GM06990 (cell line): ENCODE measurements at regions not wholly inside any gene's neighbourhood (a gene's known extent, or its start where the extent isn't known, plus 50 kb on each side); places are given as distances from the start of the nearest gene placed in this dataset.
"Not testable (repeated sequence)": the region's sequence is repeated elsewhere in the genome, so short reads cannot be mapped to it uniquely, and the experiment has no call there.

Experiments
- DNase-seq: peaks from one replicate; pipeline ENCODE4 v3.0.0-alpha.2; 2011; ENCODE audit not compliant: insufficient read length; ENCODE audit errors: extremely low read depth
- H3K27me3 ChIP-seq: replicated peaks from 2 replicates; pipeline ENCODE4 v1.6.0; 2011; ENCODE audit warnings: low read length; ENCODE audit not compliant: control insufficient read depth, insufficient read depth
- H3K36me3 ChIP-seq: 2 replicates; pipeline ENCODE4 v1.5.1; 2011; ENCODE audit warnings: low read length; ENCODE audit not compliant: control insufficient read depth, insufficient read depth
- H3K4me3 ChIP-seq: replicated peaks from 2 replicates; pipeline ENCODE4 v1.5.1; 2011; ENCODE audit warnings: low read depth, mild to moderate bottlenecking, control low read depth, low read length
- TF ChIP-seq, protein P1 (sequence below): IDR thresholded peaks from 2 replicates; pipeline ENCODE4 v1.5.1; 2011; ENCODE audit warnings: low read length, control low read depth, mild to moderate bottlenecking, inconsistent platforms; ENCODE audit not compliant: insufficient read depth, poor library complexity, severe bottlenecking

DNA sequence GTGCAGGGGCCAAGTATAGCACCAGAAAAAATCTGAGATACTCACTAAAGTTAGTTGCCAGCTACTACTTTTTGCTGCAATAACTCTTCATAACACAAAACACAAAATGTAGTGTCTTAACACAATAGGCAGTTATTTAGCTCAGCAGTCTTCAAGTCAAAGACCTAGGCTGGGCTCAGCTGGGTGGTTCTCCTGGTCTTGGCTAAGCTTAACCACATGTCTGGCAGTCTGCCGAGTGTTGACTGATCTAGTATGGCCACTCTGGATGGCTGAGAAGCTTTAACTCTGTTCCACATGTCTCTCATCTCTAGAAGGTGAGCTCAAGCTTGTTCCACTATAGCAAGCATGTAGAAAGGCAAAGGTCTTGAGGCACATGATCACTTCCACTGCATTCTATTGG is 451.6 kb downstream of the SOX11 start:
- Histone ChIP-seq H3K36me3 (no peaks in the 10 kb centered on the region), H3K4me3 (no peak overlapping the region), H3K27me3 (no peaks in the 10 kb centered on the region)
- TF ChIP-seq, protein P1, sequence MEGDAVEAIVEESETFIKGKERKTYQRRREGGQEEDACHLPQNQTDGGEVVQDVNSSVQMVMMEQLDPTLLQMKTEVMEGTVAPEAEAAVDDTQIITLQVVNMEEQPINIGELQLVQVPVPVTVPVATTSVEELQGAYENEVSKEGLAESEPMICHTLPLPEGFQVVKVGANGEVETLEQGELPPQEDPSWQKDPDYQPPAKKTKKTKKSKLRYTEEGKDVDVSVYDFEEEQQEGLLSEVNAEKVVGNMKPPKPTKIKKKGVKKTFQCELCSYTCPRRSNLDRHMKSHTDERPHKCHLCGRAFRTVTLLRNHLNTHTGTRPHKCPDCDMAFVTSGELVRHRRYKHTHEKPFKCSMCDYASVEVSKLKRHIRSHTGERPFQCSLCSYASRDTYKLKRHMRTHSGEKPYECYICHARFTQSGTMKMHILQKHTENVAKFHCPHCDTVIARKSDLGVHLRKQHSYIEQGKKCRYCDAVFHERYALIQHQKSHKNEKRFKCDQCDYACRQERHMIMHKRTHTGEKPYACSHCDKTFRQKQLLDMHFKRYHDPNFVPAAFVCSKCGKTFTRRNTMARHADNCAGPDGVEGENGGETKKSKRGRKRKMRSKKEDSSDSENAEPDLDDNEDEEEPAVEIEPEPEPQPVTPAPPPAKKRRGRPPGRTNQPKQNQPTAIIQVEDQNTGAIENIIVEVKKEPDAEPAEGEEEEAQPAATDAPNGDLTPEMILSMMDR, result no peak
- DNase-seq, result no peak

DNA sequence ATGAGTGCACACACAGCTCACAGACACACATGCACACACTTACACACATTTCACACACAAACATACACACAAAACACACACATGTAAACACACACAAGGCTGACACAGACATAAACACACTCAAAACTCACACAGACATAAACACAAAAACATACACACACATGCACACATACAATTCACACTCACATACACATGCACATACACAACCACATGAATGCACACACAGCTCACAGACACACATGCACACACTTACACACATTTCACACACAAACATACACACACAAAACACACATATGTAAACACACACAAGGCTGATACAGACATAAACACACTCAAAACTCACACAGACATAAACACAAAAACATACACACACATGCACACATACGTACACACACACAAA is 455.0 kb downstream of the SOX11 start:
- not testable (repeated sequence) for H3K4me3 ChIP-seq, H3K27me3 ChIP-seq, H3K36me3 ChIP-seq, DNase-seq

DNA sequence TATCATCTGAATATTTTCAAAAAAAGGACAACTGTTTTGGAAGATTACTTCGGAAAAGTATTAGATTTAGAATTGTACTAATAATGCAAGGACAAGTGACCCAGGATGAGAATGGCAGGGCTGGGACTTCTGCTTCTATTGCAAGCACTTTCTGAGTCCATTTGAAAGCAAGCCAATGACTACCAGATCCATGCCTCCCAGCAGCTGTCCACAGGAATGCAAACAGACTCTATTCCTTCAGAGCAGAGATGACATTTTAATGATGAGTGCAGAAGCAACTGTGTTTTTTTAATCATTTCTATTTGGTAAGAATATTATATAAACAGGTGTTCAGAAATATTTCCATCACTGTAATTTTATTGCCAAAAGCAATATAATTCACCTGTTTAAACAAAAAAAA is 456.7 kb downstream of the SOX11 start:
- Histone ChIP-seq H3K27me3 (no peaks in the 10 kb centered on the region), H3K36me3 (no peaks in the 10 kb centered on the region), H3K4me3 (no peak overlapping the region)
- TF ChIP-seq, protein P1, result no peak
- no peak for DNase-seq

DNA sequence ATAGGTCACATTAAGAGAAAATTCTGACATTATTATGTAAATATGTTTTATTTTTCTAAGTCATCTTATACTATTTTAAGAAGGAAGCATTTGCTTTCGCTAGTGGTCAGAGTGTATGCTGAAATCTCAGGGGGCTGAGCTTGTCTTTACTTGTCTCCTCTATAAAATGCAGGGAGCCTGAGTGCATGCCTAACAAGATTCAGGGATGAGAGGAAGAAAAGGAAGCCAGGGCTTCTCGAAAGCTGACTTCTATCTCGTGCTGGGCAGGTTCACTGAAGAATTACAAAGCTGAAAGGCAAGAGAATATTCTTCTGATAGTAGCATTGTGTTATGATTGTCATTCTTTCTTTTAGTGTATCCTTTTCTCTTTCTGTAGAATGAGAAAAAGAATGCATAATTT is 467.4 kb downstream of the SOX11 start:
- Histone ChIP-seq H3K36me3 (no peaks in the 10 kb centered on the region), H3K27me3 (no peaks in the 10 kb centered on the region), H3K4me3 (no peak overlapping the region)
- TF ChIP-seq, protein P1, result no peak
- DNase-seq, result no peak

DNA sequence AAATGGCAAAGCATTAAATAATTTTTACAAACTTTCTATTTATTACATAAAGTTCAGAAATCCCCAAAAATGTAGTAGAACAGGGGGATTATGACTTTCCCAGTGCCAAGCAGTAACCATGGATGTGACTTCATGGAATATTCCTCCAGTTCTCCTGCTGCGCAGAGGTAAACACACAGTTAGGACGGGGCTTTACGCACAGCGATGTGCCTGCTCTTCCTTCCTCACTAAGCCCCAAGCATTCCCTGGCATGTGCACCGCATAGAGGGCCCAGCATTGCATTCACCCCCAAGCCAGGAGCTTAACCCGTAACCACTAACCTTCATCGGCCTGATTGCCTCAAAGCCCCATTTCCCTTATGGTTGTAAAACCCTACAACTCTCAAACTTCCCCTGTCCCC is 471.7 kb downstream of the SOX11 start:
- TF ChIP-seq, protein P1, result no peak
- no peak for DNase-seq
- Histone ChIP-seq H3K27me3 (no peaks in the 10 kb centered on the region), H3K4me3 (no peak overlapping the region), H3K36me3 (no peaks in the 10 kb centered on the region)

DNA sequence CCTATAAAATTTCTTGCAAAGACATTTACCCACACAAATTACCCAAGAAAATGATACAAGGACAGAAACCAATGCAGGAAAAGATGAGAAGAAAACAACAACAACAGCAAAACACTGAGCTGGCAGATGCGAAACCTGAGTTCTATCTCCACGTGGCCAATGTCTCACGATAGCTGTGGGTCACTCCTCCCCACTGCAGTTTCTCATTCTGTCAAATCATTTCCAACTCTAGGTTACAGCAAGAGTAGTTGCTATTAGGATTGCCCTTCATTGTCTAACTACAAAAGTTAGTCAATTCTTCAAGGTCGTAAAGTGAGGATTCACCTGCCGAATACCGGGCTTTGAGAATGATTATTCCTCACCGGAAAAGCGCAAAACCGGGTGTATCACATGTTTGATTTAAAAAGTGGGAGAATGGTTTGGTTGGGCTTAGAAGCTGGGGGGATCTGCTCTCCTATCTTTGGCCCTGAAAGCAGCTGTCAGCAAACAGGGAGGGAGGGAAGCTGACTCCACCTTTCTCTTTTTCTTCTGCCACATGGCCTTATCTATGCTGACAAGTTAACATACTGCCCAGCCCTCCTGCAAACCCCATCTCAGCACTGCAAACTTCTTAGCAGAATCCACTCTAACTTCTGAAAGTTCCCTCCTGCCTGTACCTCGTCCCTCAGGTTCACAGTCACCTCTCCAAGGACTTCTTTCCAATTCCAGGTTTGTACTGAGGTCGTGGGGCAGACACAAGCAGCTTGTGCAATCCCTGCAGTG is 473.0 kb downstream of the SOX11 start:
- no peak for DNase-seq
- Histone ChIP-seq H3K27me3 (no peaks in the 10 kb centered on the region), H3K4me3 (no peak overlapping the region), H3K36me3 (no peaks in the 10 kb centered on the region)
- TF ChIP-seq, protein P1, result no peak
